Panc1 (cell line): ENCODE measurements at regions not wholly inside any gene's neighbourhood (a gene's known extent, or its start where the extent isn't known, plus 50 kb on each side); places are given as distances from the start of the nearest gene placed in this dataset.

Source experiments
- TCF7L2 ChIP-seq: IDR thresholded peaks from 2 replicates; pipeline ENCODE4 v1.6.1; 2011; ENCODE audit warnings: mild to moderate bottlenecking, low read depth, low read length, inconsistent platforms
- TF ChIP-seq, protein P1 (sequence below): fragments of 450-650 bp; IDR thresholded peaks from 2 replicates; pipeline ENCODE4 v1.5.1; 2017; ENCODE audit warnings: mild to moderate bottlenecking

GRCh38 chr9:74133921-74134320 lies 363.2 kb upstream of the RORB start:
- TF ChIP-seq, protein P1, sequence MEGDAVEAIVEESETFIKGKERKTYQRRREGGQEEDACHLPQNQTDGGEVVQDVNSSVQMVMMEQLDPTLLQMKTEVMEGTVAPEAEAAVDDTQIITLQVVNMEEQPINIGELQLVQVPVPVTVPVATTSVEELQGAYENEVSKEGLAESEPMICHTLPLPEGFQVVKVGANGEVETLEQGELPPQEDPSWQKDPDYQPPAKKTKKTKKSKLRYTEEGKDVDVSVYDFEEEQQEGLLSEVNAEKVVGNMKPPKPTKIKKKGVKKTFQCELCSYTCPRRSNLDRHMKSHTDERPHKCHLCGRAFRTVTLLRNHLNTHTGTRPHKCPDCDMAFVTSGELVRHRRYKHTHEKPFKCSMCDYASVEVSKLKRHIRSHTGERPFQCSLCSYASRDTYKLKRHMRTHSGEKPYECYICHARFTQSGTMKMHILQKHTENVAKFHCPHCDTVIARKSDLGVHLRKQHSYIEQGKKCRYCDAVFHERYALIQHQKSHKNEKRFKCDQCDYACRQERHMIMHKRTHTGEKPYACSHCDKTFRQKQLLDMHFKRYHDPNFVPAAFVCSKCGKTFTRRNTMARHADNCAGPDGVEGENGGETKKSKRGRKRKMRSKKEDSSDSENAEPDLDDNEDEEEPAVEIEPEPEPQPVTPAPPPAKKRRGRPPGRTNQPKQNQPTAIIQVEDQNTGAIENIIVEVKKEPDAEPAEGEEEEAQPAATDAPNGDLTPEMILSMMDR, result no peak
- TF ChIP-seq TCF7L2, result no peak
